H1 (cell line): ENCODE measurements at regions not wholly inside any gene's neighbourhood (a gene's known extent, or its start where the extent isn't known, plus 50 kb on each side); places are given as distances from the start of the nearest gene placed in this dataset.

Experiments
- CTCF ChIP-seq, 3 experiments: IDR thresholded peaks; 1 replicate in 2 of 3; 2 replicates in 1 of 3; pipeline versions ENCODE4 v1.5.1 to v1.6.1; 2011; ENCODE audit warnings: low read length in 3 of 3, mild to moderate bottlenecking in 3 of 3, inconsistent platforms in 2 of 3, low read depth in 1 of 3, moderate library complexity in 1 of 3; ENCODE audit not compliant: insufficient read depth in 1 of 3; ENCODE audit errors: control extremely low read depth in 1 of 3
- EP300 ChIP-seq, 2 experiments: IDR thresholded peaks; 1 replicate in 1 of 2; 2 replicates in 1 of 2; pipeline ENCODE4 v1.6.1; 2011 to 2012; ENCODE audit warnings: low read depth in 2 of 2, low read length in 2 of 2, mild to moderate bottlenecking in 2 of 2, borderline replicate concordance in 1 of 2, inconsistent platforms in 1 of 2, moderate library complexity in 1 of 2
- GABPA ChIP-seq: IDR thresholded peaks from 2 replicates; pipeline ENCODE4 v1.6.1; 2011; ENCODE audit warnings: mild to moderate bottlenecking, low read length, moderate library complexity, borderline replicate concordance; ENCODE audit not compliant: insufficient read depth
- PHF8 ChIP-seq: fragments of 200-600 bp; sonication (generic); conservative IDR thresholded peaks from 2 replicates; pipeline ENCODE4 v1.7.1; 2012; ENCODE audit warnings: low read depth, mild to moderate bottlenecking, inconsistent platforms, low read length, moderate library complexity
- POLR2A ChIP-seq, 2 experiments: IDR thresholded peaks; 1 replicate in 1 of 2; 2 replicates in 1 of 2; pipeline ENCODE4 v1.6.1; 2011; ENCODE audit warnings: low read depth in 2 of 2, low read length in 2 of 2, mild to moderate bottlenecking in 2 of 2; ENCODE audit errors: control extremely low read depth in 1 of 2
- POLR2AphosphoS5 ChIP-seq: IDR thresholded peaks from 2 replicates; pipeline ENCODE4 v1.6.1; 2011; ENCODE audit warnings: low read depth, low read length
- RBBP5 ChIP-seq: IDR thresholded peaks from 2 replicates; pipeline ENCODE4 v1.7.1; 2012; ENCODE audit warnings: low read depth, mild to moderate bottlenecking, inconsistent platforms, low read length, moderate library complexity, borderline replicate concordance
- SIN3A ChIP-seq, 2 experiments: IDR thresholded peaks in 1 of 2; conservative IDR thresholded peaks in 1 of 2; 2 replicates each; pipeline ENCODE4 v1.6.1; 2011 to 2012; ENCODE audit warnings: low read length in 2 of 2, improper control_type of control experiment in 1 of 2, low read depth in 1 of 2, mild to moderate bottlenecking in 1 of 2
- SP1 ChIP-seq: IDR thresholded peaks from 2 replicates; pipeline ENCODE4 v1.6.1; 2011; ENCODE audit warnings: low read depth, low read length
- TBP ChIP-seq: IDR thresholded peaks from 2 replicates; pipeline ENCODE4 v1.6.1; 2011; ENCODE audit warnings: low read depth, low read length, improper control_type of control experiment
- TCF12 ChIP-seq: IDR thresholded peaks from 2 replicates; pipeline ENCODE4 v1.6.1; 2011; ENCODE audit warnings: low read depth, mild to moderate bottlenecking, low read length
- YY1 ChIP-seq: IDR thresholded peaks from 2 replicates; pipeline ENCODE4 v1.6.1; 2011; ENCODE audit warnings: low read depth, mild to moderate bottlenecking, low read length
- TF ChIP-seq, protein P1 (sequence below): IDR thresholded peaks from 2 replicates; pipeline ENCODE4 v1.6.1; 2012; ENCODE audit warnings: inconsistent platforms
- TF ChIP-seq, protein P2 (sequence below): IDR thresholded peaks from 2 replicates; pipeline ENCODE4 v1.6.1; 2011; ENCODE audit warnings: low read length, improper control_type of control experiment

DNA sequence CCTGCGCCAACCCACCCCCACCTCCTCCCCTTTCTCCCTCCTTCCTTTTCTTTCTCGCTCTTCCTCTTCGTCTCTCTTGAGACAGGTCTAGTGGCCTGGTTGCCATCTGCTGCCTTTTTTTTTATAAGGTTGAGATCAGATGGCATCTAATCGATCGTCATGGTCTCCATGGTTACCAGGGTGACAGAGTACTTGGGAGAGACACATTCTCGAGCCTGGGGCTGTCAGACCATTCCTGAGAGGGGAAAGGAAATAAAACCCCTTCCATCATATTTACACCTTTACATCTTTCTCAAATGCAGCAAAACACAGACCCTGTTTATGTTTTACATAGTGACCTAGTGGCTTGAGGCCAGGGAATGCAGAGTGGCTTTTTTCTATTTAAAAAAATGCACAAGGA lies 53.5 kb upstream of the SLC22A15 start:
- TF ChIP-seq CTCF (IDR thresholded peaks at IDR 0.05; ENCODE audit: control extremely low read depth in 1 of 3, insufficient read depth in 1 of 3, low read depth in 1 of 3, low read length in 3 of 3) (no peak), POLR2A (IDR thresholded peaks at IDR 0.05; ENCODE audit: control extremely low read depth in 1 of 2, low read depth in 2 of 2, low read length in 2 of 2) (no peak), GABPA (no peak), PHF8 (no peak), EP300 (IDR thresholded peaks at IDR 0.05; ENCODE audit: borderline replicate concordance in 1 of 2, low read depth in 2 of 2, low read length in 2 of 2) (no peak), SIN3A (conservative IDR thresholded peaks at IDR 0.05 in 1 of 2, IDR thresholded peaks at IDR 0.05 in 1 of 2; ENCODE audit: low read depth in 1 of 2, low read length in 2 of 2) (no peak), SP1 (no peak), TBP (no peak), POLR2AphosphoS5 (no peak), YY1 (no peak), RBBP5 (no peak), TCF12 (no peak)
- TF ChIP-seq, protein P1, sequence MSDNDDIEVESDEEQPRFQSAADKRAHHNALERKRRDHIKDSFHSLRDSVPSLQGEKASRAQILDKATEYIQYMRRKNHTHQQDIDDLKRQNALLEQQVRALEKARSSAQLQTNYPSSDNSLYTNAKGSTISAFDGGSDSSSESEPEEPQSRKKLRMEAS = no peak
- TF ChIP-seq, protein P2, sequence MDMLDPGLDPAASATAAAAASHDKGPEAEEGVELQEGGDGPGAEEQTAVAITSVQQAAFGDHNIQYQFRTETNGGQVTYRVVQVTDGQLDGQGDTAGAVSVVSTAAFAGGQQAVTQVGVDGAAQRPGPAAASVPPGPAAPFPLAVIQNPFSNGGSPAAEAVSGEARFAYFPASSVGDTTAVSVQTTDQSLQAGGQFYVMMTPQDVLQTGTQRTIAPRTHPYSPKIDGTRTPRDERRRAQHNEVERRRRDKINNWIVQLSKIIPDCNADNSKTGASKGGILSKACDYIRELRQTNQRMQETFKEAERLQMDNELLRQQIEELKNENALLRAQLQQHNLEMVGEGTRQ = no peak
